Suprapubic skin (tissue), 4 donors: ENCODE measurements at regions not wholly inside any gene's neighbourhood (a gene's known extent, or its start where the extent isn't known, plus 50 kb on each side); places are given as distances from the start of the nearest gene placed in this dataset.

Source experiments
- DNase-seq, 2 donors: peaks; one replicate each; pipeline ENCODE4 v3.0.0-alpha.2; 2019; ENCODE audit warnings: low spot score in 2 of 2
- H3K27ac ChIP-seq: fragments of 200-600 bp; sonication (generic); one replicate; pipeline ENCODE4 v1.5.1; 2019
- H3K27me3 ChIP-seq: fragments of 200-600 bp; sonication (generic); one replicate; pipeline ENCODE4 v1.5.1; 2019
- H3K36me3 ChIP-seq: fragments of 200-600 bp; sonication (generic); one replicate; pipeline ENCODE4 v1.5.1; 2019
- H3K4me1 ChIP-seq: fragments of 200-600 bp; sonication (generic); one replicate; pipeline ENCODE4 v1.5.1; 2019
- H3K4me3 ChIP-seq: fragments of 200-600 bp; sonication (generic); one replicate; pipeline ENCODE4 v1.5.1; 2019; ENCODE audit warnings: mild to moderate bottlenecking
- H3K9me3 ChIP-seq: fragments of 200-600 bp; sonication (generic); one replicate; pipeline ENCODE4 v1.5.1; 2019
- EP300 ChIP-seq: sonication (generic); formaldehyde crosslinking; IDR thresholded peaks from one replicate; pipeline ENCODE4 v1.6.1; 2017; ENCODE audit warnings: antibody characterized with exemption
- POLR2A ChIP-seq, 2 donors: fragments of 450-650 bp; IDR thresholded peaks; one replicate each; pipeline ENCODE4 v1.6.1; 2017; ENCODE audit warnings: antibody characterized with exemption in 2 of 2, mild to moderate bottlenecking in 2 of 2, moderate library complexity in 2 of 2
- POLR2AphosphoS5 ChIP-seq, 3 donors: sonication (generic); formaldehyde crosslinking; IDR thresholded peaks; one replicate each; pipeline ENCODE4 v1.6.1; 2017; ENCODE audit warnings: antibody characterized with exemption in 3 of 3
- WGBS: methylation state at CpG from one replicate; pipeline ENCODE4 v1.1.5; 2018; 5-methylcytosine and 5-hydroxymethylcytosine counted together
- TF ChIP-seq, protein P1 (sequence below), 2 donors: fragments of 200-600 bp in 1 of 2; fragments of 450-650 bp in 1 of 2; sonication (generic) in 1 of 2; IDR thresholded peaks; one replicate each; pipeline ENCODE4 v1.5.1; 2016 to 2019; ENCODE audit warnings: antibody characterized with exemption in 2 of 2, mild to moderate bottlenecking in 1 of 2, moderate library complexity in 1 of 2

DNA sequence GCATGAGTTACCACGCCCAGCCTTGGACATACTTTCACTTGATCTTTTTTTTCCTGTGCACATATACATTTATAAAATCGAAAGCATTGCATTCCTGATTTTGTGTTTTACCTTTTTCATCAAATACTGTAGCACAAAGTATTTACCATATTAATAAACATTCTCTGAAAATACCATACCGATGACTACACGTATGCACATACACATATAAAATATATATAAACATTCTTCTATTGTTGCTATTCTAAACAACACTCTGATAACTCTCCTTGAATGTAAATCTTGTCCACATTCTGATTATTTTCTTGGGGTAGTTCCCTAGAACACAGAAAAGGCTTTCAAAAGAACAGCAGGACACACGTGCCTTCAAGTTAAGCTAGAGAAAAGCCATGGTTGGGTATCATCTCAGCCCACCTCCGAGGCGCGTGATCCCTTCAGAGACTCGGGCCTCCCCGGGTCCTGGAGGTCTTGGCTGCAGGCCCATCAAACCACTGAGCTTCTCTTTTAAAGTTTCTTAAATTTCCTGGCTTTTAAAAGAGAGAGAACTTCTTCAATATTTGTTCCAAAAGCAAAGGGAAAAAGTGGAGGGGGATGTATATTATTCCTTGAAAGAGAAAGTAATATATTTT, 198.1 kb downstream of the MYLK4 start:
- peaks cover 6% of the 10 kb centered on the region for H3K9me3 ChIP-seq
- H3K36me3 ChIP-seq: no peaks in the 10 kb centered on the region

DNA sequence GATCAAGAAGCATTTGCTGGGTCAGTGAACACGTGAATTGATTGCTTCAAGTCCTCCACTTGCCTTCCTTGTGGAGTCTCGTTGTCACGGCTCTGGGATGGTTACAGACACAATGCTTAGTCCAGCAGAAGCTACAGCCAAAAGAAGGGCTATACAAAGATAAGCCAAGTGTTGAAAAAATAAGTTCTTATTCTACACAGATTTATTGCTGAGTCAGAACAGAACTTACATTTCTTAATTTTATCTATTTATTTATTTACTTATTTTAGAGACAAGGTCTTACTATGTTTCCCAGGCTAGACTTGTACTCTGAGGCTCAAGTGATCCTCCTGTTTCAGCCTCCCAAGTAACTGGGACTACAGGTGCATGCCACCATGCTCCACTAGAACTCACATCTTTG, 199.0 kb downstream of the MYLK4 start:
- Histone ChIP-seq H3K4me1 (no peaks in the 10 kb centered on the region), H3K27ac (no peak overlapping the region), H3K36me3 (no peaks in the 10 kb centered on the region), H3K27me3 (no peaks in the 10 kb centered on the region), H3K4me3 (no peak overlapping the region), H3K9me3 (peaks cover 6% of the 10 kb centered on the region)
- no peak for DNase-seq
- TF ChIP-seq EP300 (no peak), POLR2A (IDR thresholded peaks at IDR 0.05) (no peak), POLR2AphosphoS5 (IDR thresholded peaks at IDR 0.05) (no peak)
- TF ChIP-seq, protein P1, sequence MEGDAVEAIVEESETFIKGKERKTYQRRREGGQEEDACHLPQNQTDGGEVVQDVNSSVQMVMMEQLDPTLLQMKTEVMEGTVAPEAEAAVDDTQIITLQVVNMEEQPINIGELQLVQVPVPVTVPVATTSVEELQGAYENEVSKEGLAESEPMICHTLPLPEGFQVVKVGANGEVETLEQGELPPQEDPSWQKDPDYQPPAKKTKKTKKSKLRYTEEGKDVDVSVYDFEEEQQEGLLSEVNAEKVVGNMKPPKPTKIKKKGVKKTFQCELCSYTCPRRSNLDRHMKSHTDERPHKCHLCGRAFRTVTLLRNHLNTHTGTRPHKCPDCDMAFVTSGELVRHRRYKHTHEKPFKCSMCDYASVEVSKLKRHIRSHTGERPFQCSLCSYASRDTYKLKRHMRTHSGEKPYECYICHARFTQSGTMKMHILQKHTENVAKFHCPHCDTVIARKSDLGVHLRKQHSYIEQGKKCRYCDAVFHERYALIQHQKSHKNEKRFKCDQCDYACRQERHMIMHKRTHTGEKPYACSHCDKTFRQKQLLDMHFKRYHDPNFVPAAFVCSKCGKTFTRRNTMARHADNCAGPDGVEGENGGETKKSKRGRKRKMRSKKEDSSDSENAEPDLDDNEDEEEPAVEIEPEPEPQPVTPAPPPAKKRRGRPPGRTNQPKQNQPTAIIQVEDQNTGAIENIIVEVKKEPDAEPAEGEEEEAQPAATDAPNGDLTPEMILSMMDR (IDR thresholded peaks at IDR 0.05): no peak
- WGBS: 73% methylated on average over 3 of the region's 3 CpGs

More for the DNA sequence above, 198.1 kb downstream of the MYLK4 start:
- no peak for TF ChIP-seq POLR2A (IDR thresholded peaks at IDR 0.05)
- TF ChIP-seq, protein P1 (IDR thresholded peaks at IDR 0.05): no peak
- TF ChIP-seq EP300: no peak
- no peak for TF ChIP-seq POLR2AphosphoS5 (IDR thresholded peaks at IDR 0.05)
- 64% methylated on average over 10 of the region's 10 CpGs for WGBS
- no peak for DNase-seq
- Histone ChIP-seq H3K4me3 (no peak overlapping the region), H3K27me3 (no peaks in the 10 kb centered on the region), H3K27ac (no peak overlapping the region), H3K4me1 (no peaks in the 10 kb centered on the region)

DNA sequence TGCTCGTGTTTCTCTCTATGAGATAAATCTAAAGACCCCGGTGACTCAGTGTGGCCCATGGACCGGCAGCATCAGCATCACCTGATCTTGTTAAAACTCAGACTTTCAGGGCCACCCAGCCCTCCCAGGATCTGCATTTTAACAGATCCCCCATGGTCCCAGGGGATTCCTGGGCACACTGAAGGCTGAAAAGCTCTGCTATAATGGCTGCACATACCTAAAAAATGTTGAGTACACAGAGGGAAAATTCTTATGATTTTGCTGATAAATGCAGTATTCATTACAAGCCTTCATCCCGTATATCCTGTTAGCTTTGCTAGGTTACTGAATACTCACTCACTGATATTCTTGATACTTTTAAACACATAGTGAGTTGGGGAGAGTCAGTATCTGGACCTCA, 200.5 kb downstream of the MYLK4 start:
- TF ChIP-seq POLR2A (IDR thresholded peaks at IDR 0.05): no peak
- TF ChIP-seq EP300: no peak
- TF ChIP-seq, protein P1 (IDR thresholded peaks at IDR 0.05): no peak
- no peak for TF ChIP-seq POLR2AphosphoS5 (IDR thresholded peaks at IDR 0.05)
- H3K27ac ChIP-seq: no peak overlapping the region
- WGBS: 88% methylated on average over 4 of the region's 4 CpGs

DNA sequence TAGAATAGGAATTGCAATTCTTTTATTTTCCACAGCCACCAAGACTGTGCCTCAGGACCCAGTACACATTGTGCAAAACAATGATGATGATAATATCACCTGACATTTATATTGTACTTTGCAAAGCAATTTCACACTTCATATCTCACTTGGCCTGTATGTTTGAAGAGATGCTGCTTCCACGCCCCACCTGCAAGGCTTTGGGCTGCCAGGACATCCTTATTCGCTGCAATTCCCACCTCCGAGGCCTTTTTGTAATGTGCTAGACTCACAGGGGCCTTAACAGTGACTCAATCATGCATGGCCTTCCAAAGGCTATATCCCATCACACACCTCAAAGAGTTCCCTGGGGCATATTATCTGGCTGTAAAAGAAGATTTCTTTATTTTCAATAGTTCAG, 200.9 kb downstream of the MYLK4 start:
- TF ChIP-seq EP300 (no peak), POLR2AphosphoS5 (IDR thresholded peaks at IDR 0.05) (no peak)
- Histone ChIP-seq H3K27me3 (no peaks in the 10 kb centered on the region), H3K9me3 (peaks cover 6% of the 10 kb centered on the region), H3K36me3 (no peaks in the 10 kb centered on the region), H3K4me1 (no peaks in the 10 kb centered on the region), H3K4me3 (no peak overlapping the region), H3K27ac (no peak overlapping the region)
- no peak for DNase-seq
- WGBS: 86% methylated on average over 3 of the region's 3 CpGs

More for the DNA sequence above, 200.5 kb downstream of the MYLK4 start:
- Histone ChIP-seq H3K27me3 (no peaks in the 10 kb centered on the region), H3K4me3 (no peak overlapping the region), H3K36me3 (no peaks in the 10 kb centered on the region), H3K9me3 (peaks cover 6% of the 10 kb centered on the region), H3K4me1 (no peaks in the 10 kb centered on the region)
- no peak for DNase-seq

DNA sequence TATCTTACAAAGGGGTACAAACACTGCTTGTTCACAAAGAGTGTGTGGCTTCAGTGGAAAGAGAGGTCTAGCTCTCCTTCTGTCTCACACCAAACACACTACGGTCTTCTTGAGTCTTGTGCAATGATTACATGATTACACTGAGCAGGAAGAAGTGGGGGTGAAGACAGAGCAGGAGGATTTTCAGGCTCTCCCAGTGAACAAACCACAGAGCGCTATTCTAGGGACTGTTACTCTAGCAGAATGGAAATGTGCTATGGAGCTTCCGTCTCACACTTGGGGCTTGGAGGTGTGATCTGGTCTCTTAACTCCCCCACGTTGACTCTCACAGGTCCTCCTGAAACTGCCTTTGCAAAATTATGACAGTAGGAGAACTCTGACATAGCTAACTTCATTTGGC, 203.4 kb downstream of the MYLK4 start:
- Histone ChIP-seq H3K4me3 (no peak overlapping the region), H3K36me3 (no peaks in the 10 kb centered on the region), H3K27ac (no peak overlapping the region), H3K4me1 (no peaks in the 10 kb centered on the region), H3K27me3 (no peaks in the 10 kb centered on the region), H3K9me3 (peaks cover 6% of the 10 kb centered on the region)
- no peak for TF ChIP-seq POLR2A (IDR thresholded peaks at IDR 0.05)
- no peak for TF ChIP-seq POLR2AphosphoS5 (IDR thresholded peaks at IDR 0.05)
- DNase-seq: no peak
- WGBS: 72% methylated on average over 4 of the region's 4 CpGs

DNA sequence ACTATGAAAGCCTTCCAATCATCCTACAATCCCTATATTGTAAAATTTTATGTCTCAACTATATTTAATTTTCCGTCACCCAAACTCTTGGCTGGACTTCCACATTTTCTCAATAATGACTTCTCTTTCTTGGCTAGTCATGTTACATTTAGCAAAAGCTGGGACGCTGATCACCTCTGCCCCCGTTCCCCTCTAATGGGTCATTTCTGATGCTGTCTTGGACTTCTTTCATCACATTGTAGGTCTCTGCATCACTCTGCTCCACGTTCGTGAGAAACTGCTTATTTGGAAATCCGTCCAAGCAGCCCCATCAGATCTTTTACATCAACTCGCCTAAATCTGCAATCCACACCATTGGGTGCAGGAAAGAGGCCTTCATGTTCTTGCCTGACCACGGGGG, 203.8 kb downstream of the MYLK4 start:
- WGBS: 86% methylated on average over 8 of the region's 8 CpGs
- Histone ChIP-seq H3K27me3 (no peaks in the 10 kb centered on the region), H3K4me1 (no peaks in the 10 kb centered on the region), H3K36me3 (no peaks in the 10 kb centered on the region), H3K9me3 (peaks cover 6% of the 10 kb centered on the region), H3K27ac (no peak overlapping the region), H3K4me3 (no peak overlapping the region)
- DNase-seq: no peak
- TF ChIP-seq EP300 (no peak), POLR2AphosphoS5 (IDR thresholded peaks at IDR 0.05) (no peak), POLR2A (IDR thresholded peaks at IDR 0.05) (no peak)
- TF ChIP-seq, protein P1 (IDR thresholded peaks at IDR 0.05): no peak
